ENCODE measurements at regions not wholly inside any gene's neighbourhood (a gene's known extent, or its start where the extent isn't known, plus 50 kb on each side); places are given as distances from the start of the nearest gene placed in this dataset.

- TF ChIP-seq CTCF (IDR thresholded peaks at IDR 0.05) = no peak
- no peak for TF ChIP-seq EP300 (IDR thresholded peaks at IDR 0.05)
- TF ChIP-seq POLR2A (IDR thresholded peaks at IDR 0.05) = no peak
Observed at GRCh38 chr11:104665641-104666040, 232.6 kb downstream of the CASP12 start.

Measured in ovary (tissue), 3 donors.